ENCODE measurements at regions not wholly inside any gene's neighbourhood (a gene's known extent, or its start where the extent isn't known, plus 50 kb on each side); places are given as distances from the start of the nearest gene placed in this dataset.

DNA sequence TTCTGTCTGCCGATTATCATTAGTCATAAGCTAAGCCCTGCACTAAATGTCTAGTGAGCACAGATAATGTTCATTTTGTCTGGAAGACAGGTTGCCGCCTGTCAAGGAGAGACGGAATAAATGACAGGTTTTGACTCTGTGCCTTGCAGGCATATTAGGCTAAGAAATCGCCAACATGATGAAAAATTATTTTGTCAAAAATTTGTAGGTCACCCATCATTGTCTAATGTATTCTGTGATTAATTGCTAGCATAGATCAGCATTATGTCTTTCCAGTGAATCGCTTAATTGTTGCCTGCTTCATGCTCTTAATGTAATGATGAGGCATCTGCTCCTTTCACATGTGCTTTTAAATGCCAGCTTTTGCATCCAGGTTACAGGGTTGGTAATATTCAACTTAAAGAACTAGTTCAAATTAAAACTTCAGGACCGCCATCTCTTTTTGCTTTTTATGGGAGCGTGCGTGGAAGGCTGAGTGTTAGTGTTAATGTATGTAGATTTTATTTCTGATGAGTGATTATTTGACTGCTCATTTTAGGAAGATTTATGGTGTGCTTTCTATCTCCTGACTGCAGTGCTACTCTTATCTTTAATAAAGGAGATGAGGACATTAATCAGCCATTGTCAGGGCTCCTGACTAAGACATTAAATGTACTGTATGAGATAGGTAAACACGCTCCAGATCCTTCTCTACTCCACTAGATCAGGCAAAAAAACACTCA lies 120.8 kb upstream of the MEIS2 start:
- WGBS (ENCODE audit: extremely low coverage, insufficient coverage, insufficient read length): no CpG with 5 or more reads among the region's 9 CpGs
- no peak for DNase-seq
- no peak overlapping the region for H3K18ac ChIP-seq (ENCODE audit: low read length)
- no peak overlapping the region for H4K12ac ChIP-seq (ENCODE audit: low read depth, low read length)
- no peak overlapping the region for H3K14ac ChIP-seq (ENCODE audit: low read length)
- no peaks in the 10 kb centered on the region for H3K36me3 ChIP-seq (ENCODE audit: control insufficient read depth in 1 of 2, insufficient read depth in 2 of 2, low read length in 2 of 2)
- no peak overlapping the region for H4K8ac ChIP-seq (ENCODE audit: low read depth, low read length)
- H3K79me2 ChIP-seq (ENCODE audit: control insufficient read depth, insufficient read depth, low read length, poor library complexity): no peaks in the 10 kb centered on the region
- no peaks in the 10 kb centered on the region for H3K9me3 ChIP-seq (ENCODE audit: insufficient read depth, low read depth, low read length)
- H3K23ac ChIP-seq (ENCODE audit: low read length): no peak overlapping the region
- H3K4ac ChIP-seq (ENCODE audit: low read depth, low read length): no peak overlapping the region
- H3K27me3 ChIP-seq (ENCODE audit: insufficient read depth, low read length): no peaks in the 10 kb centered on the region
- H4K91ac ChIP-seq (ENCODE audit: low read depth, low read length): no peak overlapping the region
- H3K4me3 ChIP-seq (ENCODE audit: low read depth, low read length): no peak overlapping the region
- H2BK12ac ChIP-seq (ENCODE audit: low read length): no peak overlapping the region
- H3K4me2 ChIP-seq (ENCODE audit: low read length): no peak overlapping the region
- no peaks in the 10 kb centered on the region for H3K4me1 ChIP-seq (ENCODE audit: control insufficient read depth in 1 of 2, insufficient read depth in 2 of 2, low read length in 2 of 2)
- no peaks in the 10 kb centered on the region for H3K79me1 ChIP-seq (ENCODE audit: low read length)
- H3K27ac ChIP-seq (ENCODE audit: low read depth, low read length): no peak overlapping the region
- H2AFZ ChIP-seq (ENCODE audit: insufficient read depth, low read length, poor library complexity): no peak overlapping the region
- no peak overlapping the region for H3K9ac ChIP-seq (ENCODE audit: low read length)
- no peak overlapping the region for H2BK120ac ChIP-seq (ENCODE audit: insufficient read depth, low read length, poor library complexity)
- H2AK5ac ChIP-seq (ENCODE audit: low read length): no peak overlapping the region
- no peak overlapping the region for H2BK5ac ChIP-seq (ENCODE audit: low read depth, low read length, poor library complexity)

DNA sequence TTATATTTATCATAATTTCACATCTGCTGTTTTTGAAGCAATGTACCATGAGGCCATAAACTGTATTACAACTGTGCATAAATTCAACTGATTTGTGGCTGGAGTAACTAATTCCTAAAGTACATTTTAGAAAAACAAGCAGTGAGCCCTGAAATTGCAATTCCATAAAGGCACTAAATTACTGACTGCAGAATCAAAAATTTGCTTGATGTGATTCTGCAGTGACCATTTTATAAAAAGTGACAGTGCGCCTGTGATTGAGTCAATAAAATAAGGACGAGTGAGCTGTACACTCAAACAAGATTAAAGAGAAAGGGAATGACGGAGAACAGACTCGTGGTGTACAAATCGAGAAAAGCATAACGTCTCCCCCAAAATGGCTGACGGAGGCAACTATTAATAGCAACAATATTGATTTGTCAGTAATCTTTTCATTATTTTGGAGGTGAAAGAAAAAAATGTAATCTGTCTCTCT lies 121.4 kb upstream of the MEIS2 start:
- DNase-seq: no peak
- H2AFZ ChIP-seq (ENCODE audit: insufficient read depth, low read length, poor library complexity): no peak overlapping the region
- no CpG with 5 or more reads among the region's 7 CpGs for WGBS (ENCODE audit: extremely low coverage, insufficient coverage, insufficient read length)

DNA sequence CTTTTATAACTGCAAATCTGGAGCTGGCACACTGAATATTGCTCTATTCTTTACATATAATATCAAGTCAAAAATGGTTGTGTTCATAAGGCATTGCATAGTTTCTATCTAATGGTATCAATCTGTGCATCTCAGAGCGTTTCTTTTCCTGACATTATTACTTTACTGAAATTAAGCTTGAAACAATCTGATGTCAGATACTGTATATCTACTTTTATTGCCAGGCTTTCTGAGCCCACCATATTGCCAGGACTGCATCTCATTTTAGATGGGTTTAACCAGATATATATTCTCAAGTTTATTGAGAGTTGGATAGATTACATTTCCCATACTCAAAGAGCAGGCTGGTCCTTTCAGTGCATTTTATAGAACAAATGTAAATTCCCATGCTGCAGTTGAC lies 122.7 kb upstream of the MEIS2 start:
- no peaks in the 10 kb centered on the region for H3K9me3 ChIP-seq (ENCODE audit: insufficient read depth, low read depth, low read length)
- no peak overlapping the region for H3K14ac ChIP-seq (ENCODE audit: low read length)
- H2BK12ac ChIP-seq (ENCODE audit: low read length): no peak overlapping the region
- no peak overlapping the region for H2AFZ ChIP-seq (ENCODE audit: insufficient read depth, low read length, poor library complexity)
- H2AK5ac ChIP-seq (ENCODE audit: low read length): no peak overlapping the region
- H3K9ac ChIP-seq (ENCODE audit: low read length): no peak overlapping the region
- no peak overlapping the region for H4K91ac ChIP-seq (ENCODE audit: low read depth, low read length)
- H3K4me3 ChIP-seq (ENCODE audit: low read depth, low read length): no peak overlapping the region
- H2BK5ac ChIP-seq (ENCODE audit: low read depth, low read length, poor library complexity): no peak overlapping the region
- no peak overlapping the region for H4K8ac ChIP-seq (ENCODE audit: low read depth, low read length)
- H3K79me1 ChIP-seq (ENCODE audit: low read length): no peaks in the 10 kb centered on the region
- H3K36me3 ChIP-seq (ENCODE audit: control insufficient read depth in 1 of 2, insufficient read depth in 2 of 2, low read length in 2 of 2): no peaks in the 10 kb centered on the region
- no peak for DNase-seq
- H3K4ac ChIP-seq (ENCODE audit: low read depth, low read length): no peak overlapping the region
- no CpG with 5 or more reads among the region's 1 CpG for WGBS (ENCODE audit: extremely low coverage, insufficient coverage, insufficient read length)
- H3K79me2 ChIP-seq (ENCODE audit: control insufficient read depth, insufficient read depth, low read length, poor library complexity): no peaks in the 10 kb centered on the region
- no peak overlapping the region for H2BK120ac ChIP-seq (ENCODE audit: insufficient read depth, low read length, poor library complexity)
- no peak overlapping the region for H3K23ac ChIP-seq (ENCODE audit: low read length)
- H3K4me2 ChIP-seq (ENCODE audit: low read length): no peak overlapping the region
- H3K27ac ChIP-seq (ENCODE audit: low read depth, low read length): no peak overlapping the region
- H3K18ac ChIP-seq (ENCODE audit: low read length): no peak overlapping the region
- no peaks in the 10 kb centered on the region for H3K27me3 ChIP-seq (ENCODE audit: insufficient read depth, low read length)
- H3K4me1 ChIP-seq (ENCODE audit: control insufficient read depth in 1 of 2, insufficient read depth in 2 of 2, low read length in 2 of 2): no peaks in the 10 kb centered on the region
- H4K12ac ChIP-seq (ENCODE audit: low read depth, low read length): no peak overlapping the region

More for the DNA sequence above, 121.4 kb upstream of the MEIS2 start:
- no peak overlapping the region for H2BK5ac ChIP-seq (ENCODE audit: low read depth, low read length, poor library complexity)
- H3K4me1 ChIP-seq (ENCODE audit: control insufficient read depth in 1 of 2, insufficient read depth in 2 of 2, low read length in 2 of 2): no peaks in the 10 kb centered on the region
- no peak overlapping the region for H4K8ac ChIP-seq (ENCODE audit: low read depth, low read length)
- no peak overlapping the region for H2AK5ac ChIP-seq (ENCODE audit: low read length)
- no peak overlapping the region for H3K4me2 ChIP-seq (ENCODE audit: low read length)
- H3K27me3 ChIP-seq (ENCODE audit: insufficient read depth, low read length): no peaks in the 10 kb centered on the region
- no peaks in the 10 kb centered on the region for H3K9me3 ChIP-seq (ENCODE audit: insufficient read depth, low read depth, low read length)
- H3K4me3 ChIP-seq (ENCODE audit: low read depth, low read length): no peak overlapping the region
- no peak overlapping the region for H3K14ac ChIP-seq (ENCODE audit: low read length)
- no peaks in the 10 kb centered on the region for H3K79me1 ChIP-seq (ENCODE audit: low read length)
- H3K18ac ChIP-seq (ENCODE audit: low read length): no peak overlapping the region
- no peaks in the 10 kb centered on the region for H3K79me2 ChIP-seq (ENCODE audit: control insufficient read depth, insufficient read depth, low read length, poor library complexity)
- H3K9ac ChIP-seq (ENCODE audit: low read length): no peak overlapping the region
- H2BK120ac ChIP-seq (ENCODE audit: insufficient read depth, low read length, poor library complexity): no peak overlapping the region
- H4K91ac ChIP-seq (ENCODE audit: low read depth, low read length): no peak overlapping the region
- no peak overlapping the region for H3K27ac ChIP-seq (ENCODE audit: low read depth, low read length)
- H2BK12ac ChIP-seq (ENCODE audit: low read length): no peak overlapping the region
- no peaks in the 10 kb centered on the region for H3K36me3 ChIP-seq (ENCODE audit: control insufficient read depth in 1 of 2, insufficient read depth in 2 of 2, low read length in 2 of 2)
- H3K4ac ChIP-seq (ENCODE audit: low read depth, low read length): no peak overlapping the region
- no peak overlapping the region for H3K23ac ChIP-seq (ENCODE audit: low read length)
- H4K12ac ChIP-seq (ENCODE audit: low read depth, low read length): no peak overlapping the region

DNA sequence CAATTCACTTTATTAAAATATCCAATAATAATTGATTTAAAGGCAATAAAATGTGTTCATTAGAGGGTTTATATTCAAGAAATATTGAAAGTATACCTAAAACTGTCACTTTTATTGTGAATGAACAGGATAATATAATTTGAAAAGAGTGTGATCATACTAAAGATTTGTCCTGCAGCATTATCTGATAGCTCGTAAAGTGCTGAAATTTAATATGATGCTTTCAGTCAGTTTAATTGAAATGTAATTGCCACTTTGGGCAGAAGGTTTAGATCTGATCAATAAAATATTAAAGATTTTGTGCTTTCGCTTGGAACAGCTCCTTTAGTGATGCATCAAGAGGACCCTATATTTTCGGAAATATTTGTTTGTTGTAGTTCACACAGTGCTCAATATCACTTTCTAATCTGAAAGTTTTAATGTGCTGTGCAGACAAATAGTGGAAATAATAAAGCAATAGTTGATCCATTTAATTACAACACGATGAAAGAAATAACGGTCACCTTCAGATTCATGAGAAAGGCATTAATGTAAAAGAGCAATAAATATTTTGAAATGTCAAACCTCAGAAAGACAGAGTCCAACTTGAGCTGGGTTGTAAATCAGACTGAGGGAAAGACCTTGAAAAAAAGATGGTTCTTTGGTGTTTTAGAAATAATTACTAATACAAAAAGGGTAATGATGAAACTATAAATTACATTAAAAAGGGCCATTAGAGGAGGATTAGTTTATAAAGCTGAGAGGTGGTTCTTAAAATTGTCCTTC lies 129.7 kb upstream of the MEIS2 start:
- no peak overlapping the region for H3K9ac ChIP-seq (ENCODE audit: low read length)
- H3K23ac ChIP-seq (ENCODE audit: low read length): no peak overlapping the region
- no CpG with 5 or more reads among the region's 5 CpGs for WGBS (ENCODE audit: extremely low coverage, insufficient coverage, insufficient read length)
- no peaks in the 10 kb centered on the region for H3K79me2 ChIP-seq (ENCODE audit: control insufficient read depth, insufficient read depth, low read length, poor library complexity)
- H3K4me2 ChIP-seq (ENCODE audit: low read length): no peak overlapping the region
- no peaks in the 10 kb centered on the region for H3K9me3 ChIP-seq (ENCODE audit: insufficient read depth, low read depth, low read length)
- no peaks in the 10 kb centered on the region for H3K36me3 ChIP-seq (ENCODE audit: control insufficient read depth in 1 of 2, insufficient read depth in 2 of 2, low read length in 2 of 2)
- no peak overlapping the region for H4K12ac ChIP-seq (ENCODE audit: low read depth, low read length)
- H4K91ac ChIP-seq (ENCODE audit: low read depth, low read length): no peak overlapping the region
- H3K4me3 ChIP-seq (ENCODE audit: low read depth, low read length): no peak overlapping the region
- no peaks in the 10 kb centered on the region for H3K4me1 ChIP-seq (ENCODE audit: control insufficient read depth in 1 of 2, insufficient read depth in 2 of 2, low read length in 2 of 2)
- H3K27me3 ChIP-seq (ENCODE audit: insufficient read depth, low read length): no peaks in the 10 kb centered on the region
- H3K18ac ChIP-seq (ENCODE audit: low read length): no peak overlapping the region
- no peak overlapping the region for H3K14ac ChIP-seq (ENCODE audit: low read length)
- no peak overlapping the region for H2BK120ac ChIP-seq (ENCODE audit: insufficient read depth, low read length, poor library complexity)
- no peaks in the 10 kb centered on the region for H3K79me1 ChIP-seq (ENCODE audit: low read length)
- DNase-seq: no peak
- no peak overlapping the region for H2BK5ac ChIP-seq (ENCODE audit: low read depth, low read length, poor library complexity)
- no peak overlapping the region for H2AFZ ChIP-seq (ENCODE audit: insufficient read depth, low read length, poor library complexity)
- H3K27ac ChIP-seq (ENCODE audit: low read depth, low read length): no peak overlapping the region
- H3K4ac ChIP-seq (ENCODE audit: low read depth, low read length): no peak overlapping the region
- H4K8ac ChIP-seq (ENCODE audit: low read depth, low read length): no peak overlapping the region
- H2AK5ac ChIP-seq (ENCODE audit: low read length): no peak overlapping the region
- no peak overlapping the region for H2BK12ac ChIP-seq (ENCODE audit: low read length)

Measured in trophoblast cell (in vitro differentiated cells and primary cell).